SK-N-SH treated with all-trans-retinoic acid at 6 μM for 48 hours (cell line): ENCODE measurements at regions not wholly inside any gene's neighbourhood (a gene's known extent, or its start where the extent isn't known, plus 50 kb on each side); places are given as distances from the start of the nearest gene placed in this dataset.

Source experiments
- ATAC-seq: fragments of 200-7000 bp; cut with Tn5 transposase; 3 replicates; pipeline ENCODE4 v1.9.1; 2020; ENCODE audit warnings: mild to moderate bottlenecking, moderate library complexity
- ARNTL ChIP-seq: fragments of 450-650 bp; formaldehyde crosslinking; IDR thresholded peaks from 2 replicates; pipeline ENCODE4 v1.5.0; 2020; ENCODE audit warnings: low read depth, mild to moderate bottlenecking, moderate library complexity, borderline replicate concordance
- BACH2 ChIP-seq: fragments of 250-450 bp; sonication (Bioruptor Pico); IDR thresholded peaks from 2 replicates; pipeline ENCODE4 v1.9.0; 2021; ENCODE audit warnings: mild to moderate bottlenecking, borderline replicate concordance
- CSRNP3 ChIP-seq: fragments of 250-450 bp; sonication (Bioruptor Pico); IDR thresholded peaks from 2 replicates; pipeline ENCODE4 v1.5.1; 2021; ENCODE audit warnings: mild to moderate bottlenecking, moderate library complexity
- ESRRG ChIP-seq: fragments of 250-450 bp; sonication (Bioruptor Pico); IDR thresholded peaks from 2 replicates; pipeline ENCODE4 v1.6.1; 2021; ENCODE audit warnings: mild to moderate bottlenecking
- ISL1 ChIP-seq: fragments of 250-450 bp; sonication (Bioruptor Pico); IDR thresholded peaks from 2 replicates; pipeline ENCODE4 v2.1.2; 2022; ENCODE audit warnings: mild to moderate bottlenecking, moderate library complexity
- OSR1 ChIP-seq: fragments of 250-450 bp; sonication (Bioruptor Pico); IDR thresholded peaks from 2 replicates; pipeline ENCODE4 v1.8.0; 2022; ENCODE audit warnings: moderate library complexity, mild to moderate bottlenecking, inconsistent platforms
- PATZ1 ChIP-seq: fragments of 250-450 bp; sonication (Bioruptor Pico); IDR thresholded peaks from 2 replicates; pipeline ENCODE4 v1.8.0; 2020; ENCODE audit warnings: mild to moderate bottlenecking, moderate library complexity, borderline replicate concordance
- PPARA ChIP-seq: fragments of 250-450 bp; sonication (Bioruptor Pico); IDR thresholded peaks from 2 replicates; pipeline ENCODE4 v1.5.0; 2020; ENCODE audit warnings: mild to moderate bottlenecking, borderline replicate concordance
- RARB ChIP-seq: fragments of 250-450 bp; sonication (Bioruptor Pico); IDR thresholded peaks from 2 replicates; pipeline ENCODE4 v1.8.0; 2021; ENCODE audit warnings: mild to moderate bottlenecking, moderate library complexity
- TCF4 ChIP-seq: fragments of 250-450 bp; sonication (Bioruptor Pico); IDR thresholded peaks from 2 replicates; pipeline ENCODE4 v1.8.0; 2021; ENCODE audit warnings: mild to moderate bottlenecking, moderate library complexity, borderline replicate concordance
- TOX ChIP-seq: fragments of 250-450 bp; sonication (Bioruptor Pico); IDR thresholded peaks from 2 replicates; pipeline ENCODE4 v1.8.0; 2021; ENCODE audit warnings: mild to moderate bottlenecking, moderate library complexity, borderline replicate concordance
- TSHZ2 ChIP-seq: fragments of 250-450 bp; sonication (Bioruptor Pico); IDR thresholded peaks from 2 replicates; pipeline ENCODE4 v1.5.0; 2020; ENCODE audit warnings: mild to moderate bottlenecking, moderate library complexity
- ZC3H10 ChIP-seq: fragments of 250-450 bp; sonication (Bioruptor Pico); IDR thresholded peaks from 2 replicates; pipeline ENCODE4 v1.5.1; 2021; ENCODE audit warnings: mild to moderate bottlenecking, moderate library complexity
- ZFP3 ChIP-seq: fragments of 250-450 bp; sonication (Bioruptor Pico); IDR thresholded peaks from 2 replicates; pipeline ENCODE4 v1.5.0; 2020; ENCODE audit warnings: mild to moderate bottlenecking, moderate library complexity
- ZFP30 ChIP-seq: fragments of 450-650 bp; formaldehyde crosslinking; IDR thresholded peaks from 2 replicates; pipeline ENCODE4 v1.5.0; 2022; ENCODE audit warnings: mild to moderate bottlenecking, moderate library complexity
- ZNF565 ChIP-seq: fragments of 450-650 bp; formaldehyde crosslinking; conservative IDR thresholded peaks from 2 replicates; pipeline ENCODE4 v1.5.0; 2020; ENCODE audit warnings: low read depth, mild to moderate bottlenecking, moderate library complexity
- TF ChIP-seq, protein P1 (sequence below): fragments of 250-450 bp; sonication (Bioruptor Pico); IDR thresholded peaks from 2 replicates; pipeline ENCODE4 v1.5.1; 2020; ENCODE audit warnings: low read depth, mild to moderate bottlenecking, moderate library complexity

GRCh38 chr7:136502162-136502561 lies 366.3 kb upstream of the CHRM2 start:
- no peak for TF ChIP-seq ZC3H10 (CRISPR knock-in tag)
- TF ChIP-seq BACH2 (CRISPR knock-in tag): no peak
- TF ChIP-seq ESRRG (CRISPR knock-in tag): no peak
- TF ChIP-seq ZFP3: no peak
- TF ChIP-seq ISL1 (CRISPR knock-in tag): peak; percentile 76
- TF ChIP-seq, protein P1, sequence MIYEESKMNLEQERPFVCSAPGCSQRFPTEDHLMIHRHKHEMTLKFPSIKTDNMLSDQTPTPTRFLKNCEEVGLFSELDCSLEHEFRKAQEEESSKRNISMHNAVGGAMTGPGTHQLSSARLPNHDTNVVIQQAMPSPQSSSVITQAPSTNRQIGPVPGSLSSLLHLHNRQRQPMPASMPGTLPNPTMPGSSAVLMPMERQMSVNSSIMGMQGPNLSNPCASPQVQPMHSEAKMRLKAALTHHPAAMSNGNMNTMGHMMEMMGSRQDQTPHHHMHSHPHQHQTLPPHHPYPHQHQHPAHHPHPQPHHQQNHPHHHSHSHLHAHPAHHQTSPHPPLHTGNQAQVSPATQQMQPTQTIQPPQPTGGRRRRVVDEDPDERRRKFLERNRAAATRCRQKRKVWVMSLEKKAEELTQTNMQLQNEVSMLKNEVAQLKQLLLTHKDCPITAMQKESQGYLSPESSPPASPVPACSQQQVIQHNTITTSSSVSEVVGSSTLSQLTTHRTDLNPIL (CRISPR knock-in tag): 0 out of 2 replicates have a peak, but pooled peaks have one; percentile 28
- TF ChIP-seq TCF4: peak; percentile 58
- TF ChIP-seq TSHZ2 (CRISPR knock-in tag): no peak
- TF ChIP-seq PATZ1: 0 out of 2 replicates have a peak, but pooled peaks have one; percentile 49
- no peak for ATAC-seq

DNA sequence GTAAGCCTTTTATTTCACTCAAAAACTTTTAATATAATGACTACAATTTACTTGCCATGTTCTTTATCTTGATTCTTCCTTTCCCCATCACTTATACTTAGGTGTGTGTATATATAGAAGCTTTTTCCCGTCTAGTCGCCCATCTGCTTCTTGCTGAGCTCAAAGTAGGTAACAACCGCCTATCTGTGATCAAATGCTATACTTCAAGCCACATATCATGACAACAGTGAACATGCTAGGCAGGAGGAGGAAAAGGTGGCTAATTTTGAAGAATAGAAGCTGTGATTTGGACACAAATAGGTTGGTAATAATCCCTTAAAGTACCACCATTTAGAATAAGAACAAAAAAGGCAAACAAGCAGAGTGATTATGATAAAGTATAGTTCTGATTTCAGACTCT lies 367.3 kb upstream of the CHRM2 start:
- no peak for TF ChIP-seq ARNTL (CRISPR knock-in tag)
- no peak for TF ChIP-seq PATZ1
- no peak for TF ChIP-seq CSRNP3 (CRISPR knock-in tag)
- TF ChIP-seq PPARA (CRISPR knock-in tag): no peak
- no peak for TF ChIP-seq TOX (CRISPR knock-in tag)
- TF ChIP-seq ZNF565 (CRISPR knock-in tag): no peak
- no peak for TF ChIP-seq OSR1 (CRISPR knock-in tag)
- no peak for TF ChIP-seq ZC3H10 (CRISPR knock-in tag)
- no peak for TF ChIP-seq ESRRG (CRISPR knock-in tag)
- TF ChIP-seq RARB (CRISPR knock-in tag): no peak
- no peak for TF ChIP-seq BACH2 (CRISPR knock-in tag)
- TF ChIP-seq TSHZ2 (CRISPR knock-in tag): no peak

DNA sequence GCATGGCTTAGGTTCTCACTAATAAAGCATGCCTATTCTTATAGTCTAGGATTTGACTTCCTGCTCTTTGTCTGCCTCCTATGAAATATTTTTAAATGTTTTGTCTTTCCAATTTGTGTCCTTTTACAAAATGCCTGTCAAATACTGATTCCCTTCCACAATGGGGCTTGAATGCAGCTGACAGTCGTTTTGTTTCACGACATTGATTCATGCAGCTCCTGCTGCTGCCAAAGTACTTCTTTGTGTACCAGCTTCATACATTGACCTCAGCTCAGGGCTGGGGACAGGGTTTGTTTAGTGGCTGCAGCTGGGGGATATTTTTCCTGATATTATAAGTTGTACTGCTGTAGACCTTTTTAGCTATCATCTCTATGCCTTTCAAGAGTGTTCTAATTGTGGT lies 371.9 kb upstream of the CHRM2 start:
- no peak for TF ChIP-seq ZFP30 (CRISPR knock-in tag)
- no peak for ATAC-seq

More for the DNA sequence above, 367.3 kb upstream of the CHRM2 start:
- ATAC-seq: no peak
